Left ventricle myocardium inferior (tissue), 1 donor: ENCODE measurements at regions not wholly inside any gene's neighbourhood (a gene's known extent, or its start where the extent isn't known, plus 50 kb on each side); places are given as distances from the start of the nearest gene placed in this dataset.
A peak's percentile ranks its signal among the peaks of the same experiment; 100 is the strongest.

Experiments used
- DNase-seq: peaks from one replicate; pipeline ENCODE4 v3.0.0-alpha.2; 2020
- H3K27ac ChIP-seq: fragments of 200-600 bp; replicated peaks from 2 replicates; pipeline ENCODE4 v1.8.0; 2021
- H3K27me3 ChIP-seq: fragments of 200-600 bp; 2 replicates; pipeline ENCODE4 v1.8.0; 2021; ENCODE audit warnings: low read depth
- H3K36me3 ChIP-seq: fragments of 200-600 bp; 2 replicates; pipeline ENCODE4 v1.8.0; 2021
- H3K4me1 ChIP-seq: fragments of 200-600 bp; 2 replicates; pipeline ENCODE4 v1.8.0; 2021
- H3K4me3 ChIP-seq: fragments of 200-600 bp; 2 replicates; pipeline ENCODE4 v1.8.0; 2021; ENCODE audit warnings: mild to moderate bottlenecking, moderate library complexity
- H3K9me3 ChIP-seq: fragments of 200-600 bp; replicated peaks from 2 replicates; pipeline ENCODE4 v1.8.0; 2021
- CTCF ChIP-seq: fragments of 200-600 bp; IDR thresholded peaks from 2 replicates; pipeline ENCODE4 v1.8.0; 2021; ENCODE audit warnings: antibody characterized with exemption, mild to moderate bottlenecking, borderline replicate concordance
- intact Hi-C: fragments of 100-400 bp; cut with micrococcal nuclease; formaldehyde crosslinking; loops from one replicate; pipeline ENCODE4 v1.11.0; 2022
- donor health status: DM: no; HTN: yes; CAD: no; lungs with severe emphysema.

GRCh38 chr2:216996279-216996845 lies 136.5 kb upstream of the TNP1 start:
- Histone ChIP-seq H3K9me3 (no peaks in the 10 kb centered on the region), H3K4me1 (peaks cover 26% of the 10 kb centered on the region), H3K27me3 (no peaks in the 10 kb centered on the region), H3K4me3 (no peak overlapping the region), H3K27ac (no peak overlapping the region), H3K36me3 (no peaks in the 10 kb centered on the region)
- DNase-seq, result no peak
- intact Hi-C loops, result no loop called here
- TF ChIP-seq CTCF, result no peak

GRCh38 chr2:216994353-216994854 lies 134.5 kb upstream of the TNP1 start:
- H3K27ac ChIP-seq, result peak overlapping the region; percentile 58

GRCh38 chr2:216992056-216992675 lies 132.3 kb upstream of the TNP1 start:
- Histone ChIP-seq H3K9me3 (no peaks in the 10 kb centered on the region), H3K36me3 (no peaks in the 10 kb centered on the region), H3K4me3 (no peak overlapping the region), H3K27me3 (no peaks in the 10 kb centered on the region), H3K4me1 (peaks cover 40% of the 10 kb centered on the region), H3K27ac (peak overlapping the region; percentile 27)
- no peak for TF ChIP-seq CTCF
- peak; percentile 42 for DNase-seq
- intact Hi-C loops, result no loop called here

More at GRCh38 chr2:216994353-216994854, 134.5 kb upstream of the TNP1 start:
- no peak overlapping the region for H3K4me3 ChIP-seq
- TF ChIP-seq CTCF, result no peak
- intact Hi-C loops, result no loop called here
- H3K4me1 ChIP-seq, result peaks cover 32% of the 10 kb centered on the region
- no peak for DNase-seq
- no peaks in the 10 kb centered on the region for H3K36me3 ChIP-seq
- H3K9me3 ChIP-seq, result no peaks in the 10 kb centered on the region
- no peaks in the 10 kb centered on the region for H3K27me3 ChIP-seq

GRCh38 chr2:216991563-216991962 lies 131.7 kb upstream of the TNP1 start:
- DNase-seq, result peak; percentile 57
- Histone ChIP-seq H3K36me3 (no peaks in the 10 kb centered on the region), H3K9me3 (no peaks in the 10 kb centered on the region), H3K4me3 (no peak overlapping the region), H3K4me1 (peaks cover 44% of the 10 kb centered on the region), H3K27me3 (no peaks in the 10 kb centered on the region), H3K27ac (peak overlapping the region; percentile 27)
- intact Hi-C loops, result no loop called here
- TF ChIP-seq CTCF, result no peak

- H3K27me3 ChIP-seq, result no peaks in the 10 kb centered on the region
- DNase-seq, result no peak
- H3K27ac ChIP-seq, result no peak overlapping the region
- intact Hi-C loops, result loop anchor here (10.0 kb wide), 1 partner anchor 295 kb away; the partner anchor contains the start of gene IGFBP5
- H3K9me3 ChIP-seq, result no peaks in the 10 kb centered on the region
- peaks cover 38% of the 10 kb centered on the region for H3K4me1 ChIP-seq
- no peaks in the 10 kb centered on the region for H3K36me3 ChIP-seq
- TF ChIP-seq CTCF, result peak; percentile 27
- no peak overlapping the region for H3K4me3 ChIP-seq
Measured at GRCh38 chr2:216989340-216990129, 129.7 kb upstream of the TNP1 start.
